Muscle of leg (tissue), 3 donors: ENCODE measurements at regions not wholly inside any gene's neighbourhood (a gene's known extent, or its start where the extent isn't known, plus 50 kb on each side); places are given as distances from the start of the nearest gene placed in this dataset.
"Not testable (repeated sequence)": the region's sequence is repeated elsewhere in the genome, so short reads cannot be mapped to it uniquely, and the experiment has no call there.

Experiments
- DNase-seq: peaks from one replicate; pipeline ENCODE4 v3.0.0; 2013
- H3K27ac ChIP-seq: one replicate; pipeline ENCODE4 v1.5.1; 2013; ENCODE audit warnings: mild to moderate bottlenecking, low read length, control low read depth
- H3K27me3 ChIP-seq: one replicate; pipeline ENCODE4 v1.6.1; 2013; ENCODE audit warnings: low read length; ENCODE audit not compliant: control insufficient read depth, insufficient read depth
- H3K36me3 ChIP-seq: one replicate; pipeline ENCODE4 v1.6.1; 2013; ENCODE audit warnings: low read length; ENCODE audit not compliant: control insufficient read depth, insufficient read depth
- H3K4me1 ChIP-seq: one replicate; pipeline ENCODE4 v1.6.1; 2013; ENCODE audit warnings: low read length; ENCODE audit not compliant: control insufficient read depth, insufficient read depth
- H3K4me3 ChIP-seq: one replicate; pipeline ENCODE4 v1.5.1; 2013; ENCODE audit warnings: low read length, control low read depth
- H3K9me3 ChIP-seq: replicated peaks from 2 replicates; pipeline ENCODE4 v1.6.1; 2013; ENCODE audit warnings: low read depth, low read length; ENCODE audit not compliant: control insufficient read depth
- WGBS: methylation state at CpG from one replicate; pipeline ENCODE4 v1.1.5; 2013; ENCODE audit warnings: missing lambda C conversion rate; ENCODE audit not compliant: insufficient coverage; 5-methylcytosine and 5-hydroxymethylcytosine counted together

GRCh38 chr13:88248393-88248792 lies 577.2 kb downstream of the SLITRK5 start:
- no peak overlapping the region for H3K27ac ChIP-seq
- WGBS = no CpG with 5 or more reads among the region's 4 CpGs

GRCh38 chr13:88257706-88258105 lies 586.5 kb downstream of the SLITRK5 start:
- Histone ChIP-seq H3K36me3 (no peaks in the 10 kb centered on the region), H3K4me3 (no peak overlapping the region), H3K27ac (no peak overlapping the region), H3K27me3 (no peaks in the 10 kb centered on the region), H3K9me3 (no peaks in the 10 kb centered on the region), H3K4me1 (no peaks in the 10 kb centered on the region)
- no peak for DNase-seq
- no CpG with 5 or more reads among the region's 3 CpGs for WGBS

More at GRCh38 chr13:88248393-88248792, 577.2 kb downstream of the SLITRK5 start:
- H3K36me3 ChIP-seq = no peaks in the 10 kb centered on the region
- no peak overlapping the region for H3K4me3 ChIP-seq
- no peaks in the 10 kb centered on the region for H3K9me3 ChIP-seq
- H3K27me3 ChIP-seq = no peaks in the 10 kb centered on the region
- DNase-seq = no peak
- no peaks in the 10 kb centered on the region for H3K4me1 ChIP-seq

GRCh38 chr13:88263808-88264207 lies 592.6 kb downstream of the SLITRK5 start:
- WGBS = no CpG with 5 or more reads among the region's 3 CpGs
- no peaks in the 10 kb centered on the region for H3K27me3 ChIP-seq
- H3K27ac ChIP-seq = no peak overlapping the region
- no peak overlapping the region for H3K4me3 ChIP-seq
- no peak for DNase-seq
- no peaks in the 10 kb centered on the region for H3K9me3 ChIP-seq
- H3K4me1 ChIP-seq = no peaks in the 10 kb centered on the region
- H3K36me3 ChIP-seq = no peaks in the 10 kb centered on the region

GRCh38 chr13:88281841-88282240 lies 610.7 kb downstream of the SLITRK5 start:
- WGBS = 100% methylated on average over 1 of the region's 3 CpGs

GRCh38 chr13:88285329-88285728 lies 614.2 kb downstream of the SLITRK5 start:
- H3K36me3 ChIP-seq = no peaks in the 10 kb centered on the region
- no CpG with 5 or more reads among the region's 4 CpGs for whole genome bisulfite sequencing
- H3K27me3 ChIP-seq = no peaks in the 10 kb centered on the region
- H3K4me1 ChIP-seq = no peaks in the 10 kb centered on the region
- no peak overlapping the region for H3K27ac ChIP-seq
- H3K9me3 ChIP-seq = no peaks in the 10 kb centered on the region
- no peak overlapping the region for H3K4me3 ChIP-seq
- DNase-seq = no peak

More at GRCh38 chr13:88281841-88282240, 610.7 kb downstream of the SLITRK5 start:
- Histone ChIP-seq H3K4me3 (no peak overlapping the region), H3K4me1 (no peaks in the 10 kb centered on the region), H3K27ac (no peak overlapping the region), H3K9me3 (no peaks in the 10 kb centered on the region), H3K36me3 (no peaks in the 10 kb centered on the region), H3K27me3 (no peaks in the 10 kb centered on the region)
- peak; percentile 17 for DNase-seq

GRCh38 chr13:88288326-88288725 lies 617.2 kb downstream of the SLITRK5 start:
- no peaks in the 10 kb centered on the region for H3K27me3 ChIP-seq
- no peak overlapping the region for H3K27ac ChIP-seq
- H3K4me1 ChIP-seq = no peaks in the 10 kb centered on the region
- no peaks in the 10 kb centered on the region for H3K36me3 ChIP-seq
- H3K4me3 ChIP-seq = no peak overlapping the region
- DNase-seq = peak; percentile 18
- WGBS = no CpG with 5 or more reads among the region's 1 CpG
- H3K9me3 ChIP-seq = no peaks in the 10 kb centered on the region

- not testable (repeated sequence) for H3K27me3 ChIP-seq, H3K4me3 ChIP-seq, H3K36me3 ChIP-seq, DNase-seq, H3K9me3 ChIP-seq, H3K27ac ChIP-seq, H3K4me1 ChIP-seq
- 95% methylated on average over 25 of the region's 26 CpGs for WGBS
These were observed 620.6 kb downstream of the SLITRK5 start for GRCh38 chr13:88291731-88292130.

GRCh38 chr13:88294368-88294767 lies 623.2 kb downstream of the SLITRK5 start:
- no peak overlapping the region for H3K4me3 ChIP-seq
- no peaks in the 10 kb centered on the region for H3K27me3 ChIP-seq
- no peak for DNase-seq
- H3K4me1 ChIP-seq = no peaks in the 10 kb centered on the region
- no peaks in the 10 kb centered on the region for H3K36me3 ChIP-seq
- no peaks in the 10 kb centered on the region for H3K9me3 ChIP-seq
- 76% methylated on average over 3 of the region's 4 CpGs for WGBS
- H3K27ac ChIP-seq = no peak overlapping the region

- Histone ChIP-seq H3K4me1 (no peaks in the 10 kb centered on the region), H3K9me3 (no peaks in the 10 kb centered on the region), H3K27ac (no peak overlapping the region), H3K36me3 (no peaks in the 10 kb centered on the region), H3K4me3 (no peak overlapping the region), H3K27me3 (no peaks in the 10 kb centered on the region)
- DNase-seq = no peak
- WGBS = no CpG with 5 or more reads among the region's 3 CpGs
These were observed 632.0 kb downstream of the SLITRK5 start for GRCh38 chr13:88303157-88303556.

GRCh38 chr13:88303605-88304004 lies 632.4 kb downstream of the SLITRK5 start:
- DNase-seq = no peak
- H3K36me3 ChIP-seq = no peaks in the 10 kb centered on the region
- WGBS = 90% methylated on average over 4 of the region's 4 CpGs

GRCh38 chr13:88314496-88314895 lies 643.3 kb downstream of the SLITRK5 start:
- Histone ChIP-seq H3K4me3 (no peak overlapping the region), H3K9me3 (no peaks in the 10 kb centered on the region), H3K4me1 (no peaks in the 10 kb centered on the region), H3K27ac (no peak overlapping the region), H3K36me3 (no peaks in the 10 kb centered on the region), H3K27me3 (no peaks in the 10 kb centered on the region)
- WGBS = no CpG with 5 or more reads among the region's 1 CpG
- no peak for DNase-seq

More at GRCh38 chr13:88303605-88304004, 632.4 kb downstream of the SLITRK5 start:
- Histone ChIP-seq H3K27ac (no peak overlapping the region), H3K9me3 (no peaks in the 10 kb centered on the region), H3K27me3 (no peaks in the 10 kb centered on the region), H3K4me1 (no peaks in the 10 kb centered on the region), H3K4me3 (no peak overlapping the region)
